ENCODE measurements at regions not wholly inside any gene's neighbourhood (a gene's known extent, or its start where the extent isn't known, plus 50 kb on each side); places are given as distances from the start of the nearest gene placed in this dataset.
"Not testable (repeated sequence)": the region's sequence is repeated elsewhere in the genome, so short reads cannot be mapped to it uniquely, and the experiment has no call there.

GRCh38 chr4:115668396-115668795 is 555.0 kb upstream of the NDST4 start:
- no peak for DNase-seq

GRCh38 chr4:115664285-115664684 is 550.9 kb upstream of the NDST4 start:
- DNase-seq, result no peak

- DNase-seq, result no peak
Observed at GRCh38 chr4:115660465-115660864, 547.0 kb upstream of the NDST4 start.

GRCh38 chr4:115657991-115658650 is 544.7 kb upstream of the NDST4 start:
- no peak for DNase-seq

- DNase-seq, result no peak
Observed at GRCh38 chr4:115655626-115656025, 542.2 kb upstream of the NDST4 start.

GRCh38 chr4:115648786-115649185 is 535.4 kb upstream of the NDST4 start:
- DNase-seq, result no peak

- DNase-seq, result no peak
Observed at GRCh38 chr4:115629270-115629669, 515.9 kb upstream of the NDST4 start.

- no peak for DNase-seq
Observed at GRCh38 chr4:115609631-115610030, 496.2 kb upstream of the NDST4 start.

GRCh38 chr4:115607311-115607710 is 493.9 kb upstream of the NDST4 start:
- no peak for DNase-seq

GRCh38 chr4:115596265-115597001 is 483.0 kb upstream of the NDST4 start:
- no peak for DNase-seq

GRCh38 chr4:115580901-115581300 is 467.5 kb upstream of the NDST4 start:
- no peak for DNase-seq

GRCh38 chr4:115575851-115576250 is 462.4 kb upstream of the NDST4 start:
- DNase-seq, result no peak

GRCh38 chr4:115562506-115562905 is 449.1 kb upstream of the NDST4 start:
- no peak for DNase-seq

GRCh38 chr4:115548123-115548522 is 434.7 kb upstream of the NDST4 start:
- DNase-seq, result no peak

- no peak for DNase-seq
Observed at GRCh38 chr4:115537387-115537786, 424.0 kb upstream of the NDST4 start.

- no peak for DNase-seq
Observed at GRCh38 chr4:115529126-115529525, 415.7 kb upstream of the NDST4 start.

GRCh38 chr4:115519476-115519875 is 406.1 kb upstream of the NDST4 start:
- not testable (repeated sequence) for DNase-seq

- no peak for DNase-seq
Observed at GRCh38 chr4:115515772-115516171, 402.4 kb upstream of the NDST4 start.

GRCh38 chr4:115515366-115515765 is 401.9 kb upstream of the NDST4 start:
- DNase-seq, result no peak

GRCh38 chr4:115514675-115515074 is 401.3 kb upstream of the NDST4 start:
- DNase-seq, result no peak

- no peak for DNase-seq
Observed at GRCh38 chr4:115505326-115505725, 391.9 kb upstream of the NDST4 start.

- no peak for DNase-seq
Observed at GRCh38 chr4:115501656-115502055, 388.2 kb upstream of the NDST4 start.

GRCh38 chr4:115493770-115494169 is 380.4 kb upstream of the NDST4 start:
- DNase-seq, result not testable (repeated sequence)
